Stimulated activated CD8-positive, alpha-beta memory T cell treated with anti-CD3 and anti-CD28 coated beads, Interleukin-15, amount 100 ng/mL, for 24 hours (primary cell): ENCODE measurements at regions not wholly inside any gene's neighbourhood (a gene's known extent, or its start where the extent isn't known, plus 50 kb on each side); places are given as distances from the start of the nearest gene placed in this dataset.
"Not testable (repeated sequence)": the region's sequence is repeated elsewhere in the genome, so short reads cannot be mapped to it uniquely, and the experiment has no call there.

Source experiments
- DNase-seq: peaks from one replicate; pipeline ENCODE4 v3.0.0-alpha.2; 2020; ENCODE audit warnings: low read depth

DNA sequence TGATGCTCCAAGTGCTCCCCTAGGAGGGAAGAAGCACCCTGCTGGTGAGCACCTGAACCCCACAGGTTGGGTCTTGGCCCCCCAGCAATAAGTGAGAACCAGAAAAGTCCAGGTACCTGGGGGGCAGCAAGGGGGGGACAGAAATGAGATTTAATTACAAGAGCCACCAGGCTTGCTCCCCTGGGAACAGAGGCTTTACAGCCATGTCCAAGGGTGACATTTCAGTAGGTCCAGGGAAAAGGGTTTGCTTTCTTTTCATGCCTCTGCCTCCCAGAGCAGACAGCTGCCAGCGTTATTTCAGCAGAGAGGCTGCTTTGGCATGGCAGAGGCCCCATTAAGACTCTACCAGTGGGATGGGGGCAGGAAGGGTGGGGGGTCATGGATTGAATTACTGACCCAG is 437.7 kb downstream of the BUD13 start:
- DNase-seq: no peak

DNA sequence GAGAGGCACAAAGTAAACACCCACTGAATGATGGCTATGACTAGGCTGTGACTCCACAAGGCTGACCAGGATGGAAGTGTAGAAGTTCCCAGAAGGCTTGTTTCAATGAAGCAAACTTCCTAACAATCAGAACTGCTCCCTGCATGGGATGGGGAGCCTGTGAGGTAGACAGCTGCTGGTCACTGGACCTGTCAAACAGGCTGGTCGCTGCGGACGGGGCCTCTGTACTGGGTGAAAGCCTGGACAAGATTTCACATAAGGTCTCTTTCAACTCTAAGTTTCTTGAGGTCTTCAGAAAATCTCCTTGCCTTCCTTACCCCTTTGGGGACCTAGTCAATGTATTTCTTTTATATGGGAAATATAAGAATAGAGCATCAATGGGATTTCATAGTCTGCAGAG is 438.2 kb downstream of the BUD13 start:
- no peak for DNase-seq

DNA sequence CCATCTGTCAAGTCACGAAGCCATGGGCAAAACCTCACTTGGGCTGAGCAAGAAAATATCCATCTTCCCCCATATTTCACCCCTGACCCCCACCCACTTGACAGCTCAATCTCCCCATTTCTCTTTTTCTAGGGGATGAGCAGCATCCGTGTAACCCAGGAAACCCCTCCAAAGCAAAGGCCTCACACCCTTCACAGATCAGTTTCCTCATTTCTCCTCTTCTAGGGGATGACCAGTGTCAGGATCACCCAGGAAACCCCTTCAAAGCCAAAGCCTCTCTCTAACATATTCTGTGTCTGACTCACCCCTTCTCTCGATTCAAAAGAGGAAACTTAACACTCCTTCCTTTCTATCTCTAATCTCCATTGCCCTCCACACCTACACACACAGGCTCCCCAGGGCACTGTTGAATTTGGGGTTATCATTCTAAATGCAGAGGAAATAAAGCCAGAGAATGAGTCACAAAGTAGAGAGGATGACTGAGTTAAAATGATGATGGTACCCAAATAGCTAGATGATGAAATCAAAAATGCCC is 439.7 kb downstream of the BUD13 start:
- DNase-seq: no peak

DNA sequence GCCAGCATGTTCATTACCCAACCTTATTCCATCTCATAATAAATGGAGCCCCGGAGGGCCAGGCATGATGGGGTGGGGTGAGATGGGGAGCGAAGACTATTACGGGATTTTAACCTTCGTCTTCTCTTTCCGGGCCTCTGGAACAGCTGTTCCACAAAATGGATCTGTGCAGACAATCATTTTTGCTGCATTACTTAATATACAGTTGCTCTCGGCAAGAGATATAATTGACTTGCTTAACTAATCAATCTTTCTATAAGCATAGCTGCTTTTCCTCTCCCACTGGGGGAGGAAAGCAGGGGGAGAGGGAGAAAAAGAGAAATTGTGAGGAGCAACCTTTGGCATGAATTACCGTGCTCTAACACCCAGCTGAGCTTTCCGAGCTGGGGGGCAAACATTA is 440.4 kb downstream of the BUD13 start:
- no peak for DNase-seq

DNA sequence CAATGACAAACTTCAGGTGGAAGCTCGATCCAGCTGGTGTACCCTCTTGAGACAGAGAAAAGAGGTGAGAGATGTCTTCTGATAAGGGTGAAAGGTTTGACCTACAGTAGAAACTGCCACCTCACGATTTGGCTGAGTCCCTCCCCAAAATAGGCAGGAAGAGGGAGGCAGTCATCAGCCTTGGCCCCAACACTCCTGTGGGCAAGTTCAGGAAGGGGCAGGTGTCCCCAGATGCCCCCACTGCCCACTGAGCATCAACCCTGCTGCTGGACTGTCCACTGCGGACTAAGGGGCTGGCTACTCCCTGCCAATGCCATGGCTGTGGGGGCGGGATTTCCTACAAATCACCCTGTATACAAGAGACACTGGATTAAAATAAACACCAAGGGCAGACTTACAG is 441.4 kb downstream of the BUD13 start:
- DNase-seq: no peak

DNA sequence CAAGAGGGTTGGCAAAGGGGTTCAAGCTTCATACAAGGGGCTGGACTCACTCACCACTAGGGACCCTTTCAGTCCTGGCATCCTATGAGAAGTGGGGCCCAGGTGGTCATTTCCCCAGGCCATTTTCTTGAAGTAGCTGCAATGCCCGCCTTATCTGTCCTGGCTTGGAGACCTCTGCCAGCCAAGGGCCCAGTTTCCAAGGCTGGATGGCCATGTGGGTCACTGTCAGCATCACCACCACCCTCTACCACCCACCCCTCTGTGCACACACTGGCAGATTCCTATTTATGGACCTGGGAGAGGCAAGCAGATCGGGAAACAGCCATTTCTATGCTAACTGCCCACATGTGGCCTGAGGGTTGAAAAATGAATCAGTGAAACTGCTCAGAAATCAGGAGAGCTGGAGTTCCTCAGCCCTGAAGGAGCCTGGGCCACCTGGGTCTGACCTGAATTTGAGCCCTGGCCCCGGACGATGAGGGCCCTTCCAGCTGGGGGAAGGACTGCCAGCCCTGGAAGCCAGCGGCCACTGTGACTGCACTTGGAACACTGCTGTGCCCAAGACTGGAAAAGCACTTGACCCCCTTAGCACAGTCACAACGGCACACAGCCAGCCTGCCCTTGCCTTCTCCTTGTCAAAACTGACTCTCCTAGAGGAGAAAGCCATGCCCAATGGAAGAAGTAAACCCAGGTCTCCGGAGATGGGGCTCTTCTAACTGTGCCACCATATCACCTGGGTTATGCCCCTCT is 442.2 kb downstream of the BUD13 start:
- DNase-seq: no peak

DNA sequence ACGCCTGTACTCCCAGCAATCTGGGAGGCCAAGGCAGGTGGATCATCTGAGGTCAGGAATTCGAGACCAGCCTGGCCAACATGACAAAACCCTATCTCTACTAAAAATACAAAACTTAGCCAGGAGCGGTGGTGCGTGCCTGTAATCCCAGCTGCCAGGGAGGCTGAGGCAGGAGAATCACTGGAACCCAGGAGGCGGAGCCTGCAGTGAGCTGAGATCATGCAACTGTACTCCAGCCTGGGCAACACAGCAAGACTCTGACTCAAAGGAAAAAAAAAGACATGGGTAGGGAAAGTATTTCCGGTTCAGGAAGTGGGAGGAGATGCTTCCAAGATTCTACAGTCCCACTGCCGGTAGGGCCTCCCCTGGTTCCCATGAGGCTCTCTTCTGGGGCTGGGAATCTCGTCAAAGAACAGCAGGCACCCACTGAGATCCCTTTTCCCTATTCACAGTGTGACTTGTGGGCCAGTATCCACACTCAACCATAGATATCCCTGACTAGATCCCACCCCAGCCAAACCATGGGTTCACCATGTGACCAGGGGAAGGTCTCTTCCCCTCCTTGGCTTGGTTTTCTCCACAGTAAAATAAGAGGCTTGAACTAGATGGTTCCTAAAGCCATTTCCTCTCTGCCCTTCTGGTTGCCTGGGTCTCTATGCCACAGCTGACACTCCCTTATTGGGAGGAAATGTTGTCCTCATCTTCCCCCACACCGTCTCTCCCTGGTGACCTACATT is 443.3 kb downstream of the BUD13 start:
- no peak for DNase-seq

DNA sequence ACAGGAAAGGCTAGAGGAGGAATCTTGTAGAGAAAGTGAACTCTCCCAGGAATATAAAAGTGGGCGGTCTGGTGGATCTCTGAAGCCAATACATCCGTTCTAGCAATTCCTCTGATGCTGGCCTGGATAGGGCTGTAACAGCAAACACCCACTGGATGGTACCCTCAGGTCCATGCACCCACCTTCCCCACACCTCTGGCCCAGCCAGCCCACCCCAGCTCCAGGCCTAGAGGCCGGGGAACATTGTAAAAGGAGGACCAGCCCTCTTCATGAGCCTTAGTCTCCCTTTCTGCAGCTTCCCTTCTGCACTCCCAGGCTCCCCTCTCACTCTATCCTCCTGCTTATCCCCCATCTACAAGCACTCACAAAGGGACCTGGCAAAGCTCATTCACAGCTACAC is 443.9 kb downstream of the BUD13 start:
- DNase-seq: no peak

DNA sequence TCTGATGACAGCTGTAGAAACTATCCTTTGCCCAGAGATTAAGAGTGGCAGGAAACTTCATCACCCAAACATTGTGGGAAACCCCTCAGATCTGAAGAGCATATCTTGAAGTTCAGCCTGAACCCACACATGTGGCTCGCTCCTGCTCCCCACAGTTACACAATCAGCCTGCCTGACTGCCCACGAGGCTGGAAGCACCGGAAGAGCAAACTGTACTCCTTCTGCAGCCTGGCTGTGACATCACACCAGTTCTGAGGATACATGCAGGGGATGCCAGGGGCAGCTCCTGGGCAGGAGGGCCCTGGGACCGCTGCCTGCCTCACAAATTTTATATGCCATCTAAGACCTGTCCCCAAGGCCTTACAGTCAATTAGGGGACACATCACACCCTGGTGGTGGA is 444.4 kb downstream of the BUD13 start:
- DNase-seq: no peak

DNA sequence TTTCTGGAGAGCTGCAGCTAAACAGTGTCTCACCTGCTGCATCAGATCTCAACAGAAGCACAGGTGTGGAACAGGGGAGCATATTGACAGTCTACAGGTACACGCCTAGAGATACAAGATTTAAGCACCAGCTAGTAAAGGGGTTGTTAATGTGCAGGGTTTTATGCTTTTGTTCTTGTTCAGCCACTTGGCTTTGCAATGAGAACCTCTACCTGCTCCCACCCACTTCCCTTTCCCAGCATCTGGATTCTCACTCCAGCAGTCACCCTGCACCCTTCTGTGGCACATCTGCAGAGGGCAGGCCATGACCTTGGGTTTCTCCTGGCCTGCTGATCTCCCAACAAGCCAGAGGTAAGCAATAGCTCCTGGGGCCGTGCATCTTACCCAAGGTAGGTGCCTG is 446.6 kb downstream of the BUD13 start:
- no peak for DNase-seq

DNA sequence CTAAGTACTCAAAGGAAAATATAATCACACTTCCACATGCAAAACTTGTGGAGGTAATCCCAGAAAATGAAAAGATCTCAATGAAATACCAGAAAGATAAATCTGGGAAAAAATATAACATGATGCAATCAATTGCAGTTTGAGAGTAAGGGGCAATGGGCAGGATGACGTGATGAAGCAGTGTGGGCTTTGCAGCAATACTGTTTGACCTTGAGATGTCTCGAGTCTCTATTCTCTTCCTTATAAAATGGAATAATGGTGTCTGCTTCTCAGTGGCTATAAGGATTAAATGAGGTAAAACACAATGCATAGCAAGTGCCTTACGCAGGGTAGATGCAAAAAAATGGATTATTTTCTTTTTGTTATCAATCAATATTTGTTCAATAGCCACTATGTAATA is 447.5 kb downstream of the BUD13 start:
- no peak for DNase-seq

DNA sequence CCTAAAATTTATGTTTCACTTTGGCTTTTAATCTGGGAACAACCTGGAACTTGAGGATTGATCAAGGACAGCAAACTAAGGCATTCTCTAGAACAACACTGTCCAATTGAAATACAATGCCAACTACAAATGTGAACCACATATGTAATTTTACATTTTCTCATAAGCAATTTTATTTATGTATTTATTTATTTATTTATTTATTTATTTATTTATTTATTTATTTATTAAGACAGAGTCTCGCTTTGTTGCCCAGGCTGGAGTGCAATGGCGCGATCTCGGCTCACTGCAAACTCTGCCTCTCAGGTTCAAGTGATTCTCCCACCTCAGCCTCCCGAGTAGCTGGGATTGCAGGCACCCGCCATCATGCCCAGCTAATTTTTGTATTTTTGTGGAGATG is 448.7 kb downstream of the BUD13 start:
- DNase-seq: not testable (repeated sequence)

DNA sequence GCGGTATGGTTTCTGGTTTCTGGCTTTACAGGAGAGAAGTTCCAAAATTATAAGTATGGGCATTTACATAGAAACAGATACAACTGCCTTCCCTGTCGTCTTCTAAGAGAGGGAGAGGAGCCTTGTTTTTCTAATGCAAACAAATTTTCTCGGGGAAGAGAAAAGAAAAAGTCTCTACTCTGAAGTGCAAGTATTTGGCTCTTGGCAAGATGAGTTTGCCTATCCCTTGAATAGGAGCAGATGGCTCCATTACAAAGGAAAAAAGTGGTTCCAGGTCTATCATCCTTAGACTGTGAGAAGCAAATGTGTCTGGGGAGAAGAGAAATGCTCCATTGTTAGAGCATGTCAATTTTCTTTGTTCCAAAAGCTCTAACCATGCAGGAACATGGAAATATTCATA is 455.6 kb downstream of the BUD13 start:
- no peak for DNase-seq

DNA sequence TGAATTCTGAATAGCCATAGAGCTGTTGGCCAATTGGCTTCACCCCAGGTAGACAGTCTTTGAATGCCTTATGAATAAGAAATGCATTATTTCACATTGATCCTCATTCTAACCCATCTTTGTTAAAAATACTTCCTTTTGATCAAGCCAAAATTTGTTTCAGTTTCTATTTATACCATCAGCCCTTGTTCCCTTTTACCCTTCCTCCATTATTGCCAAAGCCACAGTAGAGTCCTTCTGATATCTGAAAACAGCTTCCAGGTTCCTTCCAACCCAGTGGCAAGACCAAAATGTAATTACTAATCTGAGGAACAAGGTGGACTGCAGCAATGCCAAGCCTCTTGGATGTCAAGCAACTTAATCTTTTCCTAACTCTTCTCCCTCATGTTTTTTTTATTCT is 458.8 kb downstream of the BUD13 start:
- no peak for DNase-seq

DNA sequence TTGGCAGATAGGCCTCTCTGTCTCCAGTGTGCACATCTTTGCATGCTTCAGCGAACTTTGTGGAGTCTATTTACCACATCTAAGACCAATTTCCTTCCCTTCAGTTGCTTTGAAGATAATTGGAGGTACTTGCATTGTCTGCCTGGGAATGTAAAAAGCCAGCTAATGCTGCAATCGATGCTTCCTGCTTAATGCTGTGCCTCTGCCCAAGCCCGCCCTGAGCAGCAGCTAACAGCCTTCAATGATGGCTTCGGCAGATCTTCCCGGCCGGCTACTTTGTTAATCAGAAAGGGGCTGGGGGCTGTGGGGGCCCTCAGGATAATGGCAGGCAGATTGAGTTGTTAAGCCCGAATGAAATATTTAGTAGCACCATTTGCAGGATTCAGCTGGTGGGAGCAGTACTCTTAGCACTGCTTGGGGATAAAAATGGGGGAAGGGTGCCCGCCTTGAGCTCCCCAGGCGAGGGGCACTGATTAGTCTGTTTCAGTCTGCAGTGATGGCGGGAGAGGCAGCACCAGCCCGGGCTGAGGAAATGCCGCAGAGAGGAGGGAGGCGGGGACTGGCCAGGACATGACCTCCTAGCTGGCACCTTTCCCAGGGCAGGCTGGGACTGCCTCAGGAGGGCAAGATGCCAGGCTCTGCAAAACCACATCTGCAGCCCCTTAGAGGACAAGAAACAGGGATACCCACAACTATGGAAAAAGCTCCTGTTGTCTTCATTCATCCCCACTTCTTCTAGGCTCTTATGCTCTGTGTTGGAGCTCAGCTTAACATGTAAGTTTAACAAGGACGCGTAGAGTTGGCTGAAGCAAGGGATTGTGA is 460.0 kb downstream of the BUD13 start:
- no peak for DNase-seq

DNA sequence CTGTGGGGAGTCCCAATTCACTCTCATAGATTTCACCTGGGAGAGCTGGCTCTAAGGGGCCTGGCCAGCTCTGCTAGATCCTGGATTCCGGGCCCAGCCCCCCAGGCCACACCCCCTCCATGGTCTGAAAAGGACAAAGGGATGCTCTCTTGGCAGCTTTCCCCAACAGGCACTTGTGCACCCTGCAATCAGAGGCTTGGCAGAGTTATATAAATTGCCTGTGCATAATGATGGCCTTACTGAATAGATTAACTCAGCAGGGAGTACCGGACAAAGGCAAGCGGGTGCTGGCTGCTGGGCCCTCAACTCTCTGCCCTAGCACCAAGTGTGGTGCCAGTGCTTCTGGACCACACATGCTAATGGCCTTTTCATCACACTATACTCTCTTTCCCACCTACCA is 461.6 kb downstream of the BUD13 start:
- DNase-seq: no peak

DNA sequence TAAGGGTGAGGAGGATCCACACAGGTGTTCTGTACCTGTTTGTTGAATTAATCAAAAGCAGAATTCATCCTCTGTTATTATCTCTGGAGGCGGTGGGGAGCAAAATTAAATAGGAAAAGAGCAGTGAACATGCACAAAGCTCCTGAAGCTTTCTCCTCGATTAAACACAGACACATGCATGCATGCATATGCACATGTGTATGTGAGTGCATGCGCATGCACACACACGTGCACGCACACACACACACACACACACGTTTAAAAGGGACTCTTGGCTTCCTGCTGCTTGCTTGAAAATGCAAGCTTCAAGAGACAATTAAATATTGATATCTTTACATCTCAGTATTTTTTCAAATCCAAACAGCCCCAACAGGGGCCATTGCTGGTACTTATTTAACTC is 462.1 kb downstream of the BUD13 start:
- no peak for DNase-seq

DNA sequence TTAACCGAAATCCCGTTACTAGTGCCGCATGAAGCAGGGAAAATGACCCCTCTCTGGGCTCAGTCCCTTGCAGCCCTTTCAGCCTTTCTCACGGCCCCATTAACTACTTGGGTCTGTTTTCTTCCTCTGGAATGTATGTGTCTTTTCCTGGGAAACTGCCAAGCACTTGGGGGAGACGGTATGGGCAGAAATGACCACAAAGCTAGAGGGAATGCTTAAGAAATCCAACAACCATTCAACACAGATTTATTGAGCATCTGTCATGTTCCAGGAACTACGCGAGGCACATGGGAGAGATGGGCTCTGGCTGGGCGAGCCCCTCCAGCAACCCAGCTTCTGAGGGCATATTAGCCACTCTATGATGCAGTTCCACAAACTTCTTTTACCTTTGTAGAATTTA is 462.6 kb downstream of the BUD13 start:
- no peak for DNase-seq

DNA sequence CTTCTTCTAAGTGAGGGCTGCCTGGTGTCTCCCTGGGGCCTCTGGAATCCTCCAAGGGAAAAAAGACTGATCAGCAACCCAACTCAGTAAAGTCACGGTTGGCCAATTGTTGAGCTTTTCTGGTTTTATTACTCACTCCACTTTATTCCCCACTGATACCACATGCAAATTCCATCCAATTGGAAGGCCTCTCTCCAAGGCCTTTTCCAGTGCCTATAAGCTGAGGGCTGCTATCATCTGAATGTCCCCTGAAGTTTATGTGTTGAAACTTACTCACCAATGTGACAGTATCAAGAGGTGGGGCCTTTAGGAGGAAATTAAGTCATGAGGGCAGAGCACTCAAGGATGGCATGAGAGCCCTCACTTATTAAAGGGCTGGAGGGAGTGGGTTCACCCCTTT is 463.3 kb downstream of the BUD13 start:
- no peak for DNase-seq

DNA sequence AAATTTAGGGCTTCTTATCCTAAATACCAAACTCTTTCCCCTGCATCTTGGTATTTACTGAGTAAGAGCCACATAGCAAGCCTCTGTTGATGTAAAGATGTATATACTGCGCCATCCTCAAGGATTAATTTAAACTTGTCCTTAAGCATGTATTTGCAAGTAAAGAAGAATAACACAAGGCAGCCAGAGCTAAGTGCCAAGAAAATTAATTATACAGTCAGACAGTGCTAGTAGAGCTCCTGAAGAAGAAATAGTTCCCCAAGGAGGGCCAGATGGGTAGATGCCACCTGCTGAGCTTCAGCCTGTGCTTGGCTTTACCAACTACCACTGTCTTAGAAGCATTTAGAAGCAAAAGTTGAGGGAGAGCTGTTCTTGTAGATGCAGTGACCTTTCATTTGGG is 470.0 kb downstream of the BUD13 start:
- no peak for DNase-seq

DNA sequence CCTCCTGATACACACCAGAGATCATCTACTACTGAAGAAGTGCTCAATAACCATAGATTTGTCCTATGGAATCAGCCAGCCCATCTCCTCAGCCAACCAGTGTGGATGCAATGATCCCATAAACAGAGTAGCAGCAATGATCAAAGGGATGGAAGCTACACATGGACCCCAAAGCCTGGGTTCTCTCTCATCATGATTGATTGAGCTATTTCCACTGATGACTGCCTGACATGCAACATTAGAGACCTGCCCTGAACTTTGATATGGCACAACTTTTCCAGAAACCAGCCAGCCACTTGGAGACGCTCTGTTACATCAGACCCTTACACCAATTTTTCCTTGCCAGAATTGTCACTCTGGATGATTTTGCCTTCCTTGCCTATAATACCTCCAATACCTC is 471.6 kb downstream of the BUD13 start:
- no peak for DNase-seq

DNA sequence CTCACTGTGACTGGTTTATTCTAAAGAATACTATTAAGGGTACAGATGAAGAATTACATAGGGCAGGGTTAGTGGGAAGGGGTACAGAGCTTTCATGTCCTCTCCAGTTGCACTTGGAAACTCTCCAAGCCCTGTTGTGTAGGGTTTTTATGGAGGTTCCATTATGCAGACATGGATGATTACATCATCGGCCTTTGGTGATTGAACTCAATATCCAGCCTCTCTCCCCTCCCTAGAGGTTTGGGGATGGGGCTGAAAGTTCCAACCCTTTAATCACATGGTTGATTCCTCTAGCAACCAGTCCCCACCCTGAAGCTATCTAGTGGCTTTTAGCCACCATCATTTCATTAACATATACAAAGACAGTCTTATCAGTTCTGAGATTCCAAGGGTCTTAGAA is 472.6 kb downstream of the BUD13 start:
- DNase-seq: no peak

DNA sequence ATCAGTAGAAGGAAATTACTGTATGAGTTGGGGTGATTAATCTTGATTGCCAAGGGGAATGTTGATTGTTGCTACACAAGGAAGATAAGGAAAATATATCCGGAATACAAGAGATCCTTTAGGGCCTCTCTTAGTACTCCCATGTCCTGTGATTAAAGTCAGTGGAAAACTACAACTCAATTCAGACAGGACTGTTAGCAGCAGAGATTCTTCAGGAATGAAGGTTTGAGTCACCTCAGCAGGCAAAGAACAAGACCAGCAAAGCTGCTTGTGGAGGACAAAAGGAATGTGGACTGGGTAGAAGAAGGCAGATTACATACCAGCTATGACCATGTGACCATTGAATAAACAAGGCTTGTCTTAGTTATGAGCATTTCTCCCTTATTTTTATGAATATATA is 478.2 kb downstream of the BUD13 start:
- no peak for DNase-seq
